PC-3 (cell line): ENCODE measurements at regions not wholly inside any gene's neighbourhood (a gene's known extent, or its start where the extent isn't known, plus 50 kb on each side); places are given as distances from the start of the nearest gene placed in this dataset.

Source experiments
- ATAC-seq: fragments of 200-7000 bp; cut with Tn5 transposase; 2 replicates; pipeline ENCODE4 v1.9.1; 2020; ENCODE audit warnings: mild to moderate bottlenecking, moderate library complexity
- BruUV-seq: library from RNA; stranded (reverse); fragments of 400-500 nt; replicated peaks from 2 replicates; lab custom pipeline; 2021; lab: Mats Ljungman, UMichigan
- CTCF ChIA-PET: fragments of 300-600 bp; sonication (Branson Sonifier 250); formaldehyde crosslinking; loops from one replicate; lab custom pipeline; 2022; ENCODE audit warnings: antibody characterized with exemption; lab: Charles Lee
- POLR2A ChIA-PET: fragments of 300-600 bp; sonication (Branson Sonifier 250); formaldehyde crosslinking; loops from one replicate; lab custom pipeline; 2022; ENCODE audit warnings: antibody characterized with exemption; ENCODE audit not compliant: unreplicated experiment; lab: Charles Lee
- DNase-seq: peaks from one replicate; pipeline ENCODE4 v3.0.0-alpha.2; 2015
- H2AFZ ChIP-seq: fragments of 300-600 bp; sonication (generic); 2 replicates; pipeline ENCODE4 v1.6.0; 2016; ENCODE audit warnings: antibody characterized with exemption, low read length
- H3F3A ChIP-seq: fragments of 300-600 bp; sonication (generic); one replicate; pipeline ENCODE4 v1.6.0; 2017; ENCODE audit warnings: antibody characterized with exemption, low read length, control low read depth, mild to moderate bottlenecking; ENCODE audit not compliant: unreplicated experiment
- H3K27ac ChIP-seq: fragments of 300-600 bp; sonication (generic); 2 replicates; pipeline ENCODE4 v1.5.1; 2016; ENCODE audit warnings: mild to moderate bottlenecking, low read length
- H3K27me3 ChIP-seq: fragments of 300-600 bp; sonication (generic); 2 replicates; pipeline ENCODE4 v1.6.1; 2016; ENCODE audit warnings: low read length, mixed read lengths
- H3K36me3 ChIP-seq: fragments of 300-600 bp; sonication (generic); 2 replicates; pipeline ENCODE4 v1.6.1; 2016; ENCODE audit warnings: low read depth, mixed run types, low read length, mixed read lengths
- H3K4me1 ChIP-seq: fragments of 300-600 bp; sonication (generic); 2 replicates; pipeline ENCODE4 v1.5.1; 2016; ENCODE audit warnings: low read length; ENCODE audit not compliant: insufficient read depth
- H3K4me2 ChIP-seq: fragments of 300-600 bp; sonication (generic); 2 replicates; pipeline ENCODE4 v1.6.0; 2016; ENCODE audit warnings: low read length
- H3K4me3 ChIP-seq: fragments of 300-600 bp; sonication (generic); 2 replicates; pipeline ENCODE4 v1.5.1; 2016; ENCODE audit warnings: mild to moderate bottlenecking, low read length, mixed read lengths
- H3K79me2 ChIP-seq: fragments of 300-600 bp; sonication (generic); 2 replicates; pipeline ENCODE4 v1.6.1; 2017; ENCODE audit warnings: low read length, mixed read lengths
- H3K9ac ChIP-seq: fragments of 300-600 bp; sonication (generic); 2 replicates; pipeline ENCODE4 v1.6.0; 2016; ENCODE audit warnings: mild to moderate bottlenecking, low read length
- H3K9me2 ChIP-seq: fragments of 300-600 bp; sonication (generic); replicated peaks from 2 replicates; pipeline ENCODE4 v1.6.1; 2016; ENCODE audit warnings: mixed run types, low read length, mixed read lengths
- H3K9me3 ChIP-seq: fragments of 300-600 bp; sonication (generic); 2 replicates; pipeline ENCODE4 v1.6.1; 2016; ENCODE audit warnings: low read length, mixed read lengths
- H4K20me1 ChIP-seq: fragments of 300-600 bp; sonication (generic); 2 replicates; pipeline ENCODE4 v1.6.1; 2016; ENCODE audit warnings: low read length, mixed read lengths
- EZH2 ChIP-seq: fragments of 300-600 bp; sonication (generic); IDR thresholded peaks from one replicate; pipeline ENCODE4 v1.6.1; 2017; ENCODE audit warnings: antibody characterized with exemption, mild to moderate bottlenecking, low read length; ENCODE audit not compliant: unreplicated experiment
- EZH2phosphoT487 ChIP-seq: fragments of 300-600 bp; sonication (generic); IDR thresholded peaks from 2 replicates; pipeline ENCODE4 v1.6.1; 2018; ENCODE audit warnings: mild to moderate bottlenecking, antibody characterized with exemption, low read length, borderline replicate concordance
- intact Hi-C: fragments of 100-400 bp; cut with micrococcal nuclease; formaldehyde crosslinking; loops from 2 replicates; pipeline ENCODE4 v1.9.0; 2023
- TF ChIP-seq, protein P1 (sequence below): fragments of 300-600 bp; sonication (generic); conservative IDR thresholded peaks from 2 replicates; pipeline ENCODE4 v1.5.1; 2017; ENCODE audit warnings: antibody characterized with exemption, low read depth, mild to moderate bottlenecking, low read length

DNA sequence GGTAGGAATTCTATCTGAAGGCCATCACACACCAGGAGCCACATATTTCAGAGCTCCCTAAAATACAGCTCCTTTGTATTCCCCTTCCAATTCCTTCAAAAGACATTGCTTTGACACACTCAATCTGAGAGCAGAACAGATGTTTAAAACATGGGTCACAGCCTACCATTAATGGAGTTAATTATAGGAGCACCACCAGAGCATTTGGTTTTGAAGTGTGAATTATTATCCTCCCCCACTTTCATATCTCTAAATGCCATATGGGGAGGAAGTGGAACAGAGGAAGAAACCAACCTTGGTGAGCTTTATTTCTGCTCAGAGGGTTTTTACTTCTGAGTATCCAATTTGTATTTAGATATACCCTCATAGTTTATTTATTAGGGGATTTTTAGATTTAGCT, 50.7 kb upstream of the TNFRSF21 start:
- no peak for DNase-seq
- ChIA-PET CTCF (no interaction called here), POLR2A (no interaction called here)
- no peak overlapping the region for H3K4me2 ChIP-seq
- no peaks in the 10 kb centered on the region for H3F3A ChIP-seq
- no peak overlapping the region for H3K27ac ChIP-seq
- TF ChIP-seq, protein P1, sequence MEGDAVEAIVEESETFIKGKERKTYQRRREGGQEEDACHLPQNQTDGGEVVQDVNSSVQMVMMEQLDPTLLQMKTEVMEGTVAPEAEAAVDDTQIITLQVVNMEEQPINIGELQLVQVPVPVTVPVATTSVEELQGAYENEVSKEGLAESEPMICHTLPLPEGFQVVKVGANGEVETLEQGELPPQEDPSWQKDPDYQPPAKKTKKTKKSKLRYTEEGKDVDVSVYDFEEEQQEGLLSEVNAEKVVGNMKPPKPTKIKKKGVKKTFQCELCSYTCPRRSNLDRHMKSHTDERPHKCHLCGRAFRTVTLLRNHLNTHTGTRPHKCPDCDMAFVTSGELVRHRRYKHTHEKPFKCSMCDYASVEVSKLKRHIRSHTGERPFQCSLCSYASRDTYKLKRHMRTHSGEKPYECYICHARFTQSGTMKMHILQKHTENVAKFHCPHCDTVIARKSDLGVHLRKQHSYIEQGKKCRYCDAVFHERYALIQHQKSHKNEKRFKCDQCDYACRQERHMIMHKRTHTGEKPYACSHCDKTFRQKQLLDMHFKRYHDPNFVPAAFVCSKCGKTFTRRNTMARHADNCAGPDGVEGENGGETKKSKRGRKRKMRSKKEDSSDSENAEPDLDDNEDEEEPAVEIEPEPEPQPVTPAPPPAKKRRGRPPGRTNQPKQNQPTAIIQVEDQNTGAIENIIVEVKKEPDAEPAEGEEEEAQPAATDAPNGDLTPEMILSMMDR = no peak
- no peak for TF ChIP-seq EZH2
- TF ChIP-seq EZH2phosphoT487 = no peak
- H2AFZ ChIP-seq = no peak overlapping the region
- H3K9me2 ChIP-seq = peaks cover 7% of the 10 kb centered on the region; the same call in 1 of the 2 replicates
- intact Hi-C loops = no loop called here
- no peak overlapping the region for H3K9ac ChIP-seq
- no TSS peak for BruUV-seq
- H3K36me3 ChIP-seq = no peaks in the 10 kb centered on the region
- no peak for ATAC-seq
- no peaks in the 10 kb centered on the region for H3K79me2 ChIP-seq
- H3K9me3 ChIP-seq = no peaks in the 10 kb centered on the region
- no peaks in the 10 kb centered on the region for H4K20me1 ChIP-seq
- H3K4me1 ChIP-seq = peaks cover 17% of the 10 kb centered on the region
- H3K27me3 ChIP-seq = no peaks in the 10 kb centered on the region
- no peak overlapping the region for H3K4me3 ChIP-seq

DNA sequence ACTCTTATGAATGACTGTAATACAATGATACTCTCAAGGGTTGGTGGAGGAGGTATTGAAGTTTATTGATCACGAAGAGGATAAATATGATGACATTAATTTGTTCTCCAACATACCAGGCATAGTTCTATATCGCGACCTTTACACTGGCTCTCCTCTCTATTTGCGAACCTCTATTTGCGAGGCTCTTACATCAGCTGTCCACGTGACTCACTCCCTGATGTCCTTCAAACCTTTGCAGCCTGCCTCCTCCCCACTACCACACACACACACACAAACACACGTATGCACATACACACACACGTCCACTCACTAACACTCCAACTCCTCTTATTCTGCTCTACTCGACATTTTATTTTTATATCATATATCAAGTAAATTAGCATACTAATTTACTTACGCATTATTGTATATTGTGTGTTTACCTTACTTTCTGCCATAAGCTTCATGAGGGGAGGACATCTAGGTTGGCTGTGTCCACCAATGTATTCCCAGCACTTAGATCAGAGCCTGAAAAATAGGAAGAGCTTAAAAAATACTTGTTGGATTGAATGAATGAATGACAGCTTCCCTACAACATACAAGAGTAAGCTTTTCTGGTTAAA, 53.3 kb upstream of the TNFRSF21 start:
- Histone ChIP-seq H2AFZ (no peak overlapping the region), H3K36me3 (no peaks in the 10 kb centered on the region), H3K79me2 (no peaks in the 10 kb centered on the region), H3K9me2 (no peaks in the 10 kb centered on the region), H3K4me1 (peaks cover 31% of the 10 kb centered on the region), H3K27me3 (no peaks in the 10 kb centered on the region), H3K9me3 (no peaks in the 10 kb centered on the region), H3K4me3 (no peak overlapping the region), H3F3A (no peaks in the 10 kb centered on the region), H3K4me2 (no peak overlapping the region), H3K9ac (no peak overlapping the region), H4K20me1 (no peaks in the 10 kb centered on the region), H3K27ac (no peak overlapping the region)
- intact Hi-C loops = no loop called here
- ChIA-PET CTCF (no interaction called here), POLR2A (no interaction called here)
- ATAC-seq (no peak), DNase-seq (peak; percentile 40)
- BruUV-seq = no TSS peak
- TF ChIP-seq, protein P1 = no peak
- TF ChIP-seq EZH2phosphoT487 (no peak), EZH2 (no peak)

DNA sequence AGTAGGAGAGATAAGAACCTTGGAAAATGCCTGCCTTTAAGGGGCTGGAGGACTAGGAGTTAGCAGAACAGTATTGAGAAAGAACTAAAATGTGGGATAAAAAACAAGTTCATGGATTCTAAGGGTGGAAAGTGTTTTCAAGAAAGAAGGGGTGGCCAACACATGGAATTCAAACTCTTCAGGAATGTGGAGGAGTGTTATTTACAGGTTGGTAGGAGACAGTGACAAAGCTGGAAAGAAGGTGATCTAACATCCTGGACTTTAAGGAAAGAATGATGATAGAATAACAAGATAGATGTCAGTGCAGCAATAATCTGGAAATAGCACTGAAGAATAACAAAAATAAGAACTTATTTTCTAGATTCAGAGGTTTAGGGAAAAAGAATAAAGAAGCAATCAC, 54.0 kb upstream of the TNFRSF21 start:
- Histone ChIP-seq H3K9ac (no peak overlapping the region), H3K4me1 (peaks cover 31% of the 10 kb centered on the region), H4K20me1 (no peaks in the 10 kb centered on the region), H3K4me2 (0 out of 2 replicates have a peak overlapping the region, but pooled peaks have one; percentile 5), H3K4me3 (no peak overlapping the region), H3K9me2 (no peaks in the 10 kb centered on the region), H3K79me2 (no peaks in the 10 kb centered on the region), H3K36me3 (no peaks in the 10 kb centered on the region), H3K27me3 (no peaks in the 10 kb centered on the region), H3F3A (no peaks in the 10 kb centered on the region), H2AFZ (no peak overlapping the region), H3K27ac (no peak overlapping the region), H3K9me3 (no peaks in the 10 kb centered on the region)
- intact Hi-C loops = no loop called here
- ChIA-PET POLR2A (no interaction called here), CTCF (no interaction called here)
- no peak for TF ChIP-seq EZH2phosphoT487
- TF ChIP-seq, protein P1 = no peak
- no peak for TF ChIP-seq EZH2
- DNase-seq (peak; percentile 54), ATAC-seq (no peak; the same call in 1 of the 2 replicates)
- no TSS peak for BruUV-seq
